Ovary (tissue), 7 donors: ENCODE measurements at regions not wholly inside any gene's neighbourhood (a gene's known extent, or its start where the extent isn't known, plus 50 kb on each side); places are given as distances from the start of the nearest gene placed in this dataset.

Source experiments
- DNase-seq, 5 donors: peaks; one replicate each; pipeline ENCODE4 v3.0.0-alpha.2; 2019 to 2020
- H3K27ac ChIP-seq, 2 donors: fragments of 200-600 bp; one replicate each; pipeline versions ENCODE4 v1.5.1 to v1.8.0; 2019 to 2022
- H3K27me3 ChIP-seq: fragments of 200-600 bp; one replicate; pipeline ENCODE4 v1.8.0; 2022
- H3K36me3 ChIP-seq: fragments of 200-600 bp; sonication (generic); one replicate; pipeline ENCODE4 v1.5.1; 2019
- H3K4me1 ChIP-seq: one replicate; pipeline ENCODE4 v1.8.1; 2013; ENCODE audit warnings: mild to moderate bottlenecking, moderate library complexity; ENCODE audit not compliant: insufficient read depth
- H3K4me3 ChIP-seq: fragments of 200-600 bp; sonication (generic); one replicate; pipeline ENCODE4 v1.5.1; 2017
- H3K9me3 ChIP-seq, 2 donors: fragments of 200-600 bp in 1 of 2; sonication (generic) in 1 of 2; one replicate each; pipeline versions ENCODE4 v1.5.1 to v1.8.1; 2013 to 2019; ENCODE audit warnings: mild to moderate bottlenecking in 1 of 2, moderate library complexity in 1 of 2
- EP300 ChIP-seq: sonication (generic); formaldehyde crosslinking; IDR thresholded peaks from one replicate; pipeline ENCODE4 v1.6.1; 2017; ENCODE audit warnings: antibody characterized with exemption
- POLR2A ChIP-seq: fragments of 450-650 bp; IDR thresholded peaks from one replicate; pipeline ENCODE4 v1.6.1; 2017; ENCODE audit warnings: antibody characterized with exemption, mild to moderate bottlenecking, moderate library complexity
- WGBS, 3 donors: extraction: QIAGEN DNeasy Blood & Tissue Kit in 1 of 3; methylation state at CpG; one replicate each; pipeline versions ENCODE4 v1.1.5 to v1.1.7; 2013 to 2017; 5-methylcytosine and 5-hydroxymethylcytosine counted together
- intact Hi-C, 4 donors: fragments of 100-400 bp; cut with DNase I; formaldehyde crosslinking; loops; one replicate each; pipeline versions ENCODE4 v1.11.0 to v1.15.1; 2022 to 2023
- TF ChIP-seq, protein P1 (sequence below), 3 donors: fragments of 450-650 bp in 2 of 3; fragments of 200-600 bp in 1 of 3; IDR thresholded peaks; one replicate each; pipeline versions ENCODE4 v1.5.1 to v1.8.0; 2016 to 2022; ENCODE audit warnings: antibody characterized with exemption in 3 of 3, mild to moderate bottlenecking in 1 of 3
- donor health status: DM: no; HTN: no; CAD: no; lungs with moderate emphysema.
- donor health status: DM: no; HTN: no; CAD: no.
- donor health status: Bipolar disorder and iron deficiency.
- donor health status: DM: no; HTN: no; CAD: no.
- donor health status: DM: yes; HTN: yes; CAD: no.

- Histone ChIP-seq H3K4me3 (no peak overlapping the region), H3K4me1 (peaks cover 8% of the 10 kb centered on the region), H3K9me3 (no peaks in the 10 kb centered on the region), H3K27me3 (no peaks in the 10 kb centered on the region), H3K36me3 (no peaks in the 10 kb centered on the region), H3K27ac (no peak overlapping the region)
- TF ChIP-seq, protein P1, sequence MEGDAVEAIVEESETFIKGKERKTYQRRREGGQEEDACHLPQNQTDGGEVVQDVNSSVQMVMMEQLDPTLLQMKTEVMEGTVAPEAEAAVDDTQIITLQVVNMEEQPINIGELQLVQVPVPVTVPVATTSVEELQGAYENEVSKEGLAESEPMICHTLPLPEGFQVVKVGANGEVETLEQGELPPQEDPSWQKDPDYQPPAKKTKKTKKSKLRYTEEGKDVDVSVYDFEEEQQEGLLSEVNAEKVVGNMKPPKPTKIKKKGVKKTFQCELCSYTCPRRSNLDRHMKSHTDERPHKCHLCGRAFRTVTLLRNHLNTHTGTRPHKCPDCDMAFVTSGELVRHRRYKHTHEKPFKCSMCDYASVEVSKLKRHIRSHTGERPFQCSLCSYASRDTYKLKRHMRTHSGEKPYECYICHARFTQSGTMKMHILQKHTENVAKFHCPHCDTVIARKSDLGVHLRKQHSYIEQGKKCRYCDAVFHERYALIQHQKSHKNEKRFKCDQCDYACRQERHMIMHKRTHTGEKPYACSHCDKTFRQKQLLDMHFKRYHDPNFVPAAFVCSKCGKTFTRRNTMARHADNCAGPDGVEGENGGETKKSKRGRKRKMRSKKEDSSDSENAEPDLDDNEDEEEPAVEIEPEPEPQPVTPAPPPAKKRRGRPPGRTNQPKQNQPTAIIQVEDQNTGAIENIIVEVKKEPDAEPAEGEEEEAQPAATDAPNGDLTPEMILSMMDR (IDR thresholded peaks at IDR 0.05) = no peak
- no peak for TF ChIP-seq POLR2A
- no peak for TF ChIP-seq EP300
- intact Hi-C loops = no loop called here
- whole genome bisulfite sequencing, 3 donors = 23 to 30% (median 28%) methylated on average over 9 of the region's 9 CpGs
- DNase-seq = peak in 1 of 5 donors; percentile 41
These were observed 298.0 kb downstream of the MAP2K4 start for GRCh38 chr17:12318571-12319266.

DNA sequence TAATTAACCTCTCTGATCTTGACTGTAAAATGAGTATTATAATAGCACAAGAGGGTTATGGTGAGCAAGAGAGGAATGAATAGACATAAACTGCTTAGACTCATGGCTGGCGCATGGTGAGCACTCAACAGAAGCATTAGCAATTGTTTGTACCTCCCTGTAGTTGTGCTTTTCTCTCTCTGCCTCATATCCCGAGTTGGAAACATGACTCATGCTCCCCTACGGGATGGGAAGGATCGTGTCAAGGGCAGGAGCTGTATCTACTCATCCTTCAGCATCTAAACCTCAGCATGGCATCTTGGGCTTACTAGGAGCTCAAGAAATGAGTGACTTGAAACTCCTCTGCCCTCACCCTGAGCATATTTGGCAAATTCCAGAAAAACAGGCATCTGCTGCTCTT, 299.6 kb downstream of the MAP2K4 start:
- DNase-seq = no peak
- no peaks in the 10 kb centered on the region for H3K27me3 ChIP-seq
- no peak overlapping the region for H3K27ac ChIP-seq
- H3K4me1 ChIP-seq = peaks cover 8% of the 10 kb centered on the region
- no peaks in the 10 kb centered on the region for H3K9me3 ChIP-seq
- intact Hi-C loops = no loop called here
- WGBS, 3 donors = 34 to 47% (median 43%) methylated on average over 4 of the region's 4 CpGs
- TF ChIP-seq EP300 (no peak), POLR2A (no peak)
- TF ChIP-seq, protein P1 (IDR thresholded peaks at IDR 0.05) = no peak
- no peaks in the 10 kb centered on the region for H3K36me3 ChIP-seq
- H3K4me3 ChIP-seq = no peak overlapping the region

DNA sequence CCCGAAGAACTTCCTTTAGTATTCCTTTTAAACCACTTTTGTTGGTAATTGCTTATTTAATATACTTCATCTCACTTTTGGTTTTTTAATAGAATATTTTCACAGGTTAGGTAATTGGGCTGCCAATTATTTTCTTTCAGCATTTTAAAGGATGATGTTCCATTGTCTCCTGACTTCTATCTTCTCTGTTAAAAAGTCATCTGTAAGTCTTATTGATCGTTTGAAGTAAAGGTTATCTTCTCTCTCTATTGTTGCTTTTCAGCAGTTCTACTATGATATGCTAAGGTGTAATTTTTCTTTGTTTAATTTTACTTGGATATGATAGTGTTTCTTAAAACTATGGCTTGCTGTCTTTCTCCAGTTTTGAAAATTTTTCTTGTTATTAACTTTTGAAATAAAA, 307.5 kb downstream of the MAP2K4 start:
- H3K36me3 ChIP-seq = no peaks in the 10 kb centered on the region
- H3K4me3 ChIP-seq = no peak overlapping the region
- no peaks in the 10 kb centered on the region for H3K9me3 ChIP-seq
- no peak for DNase-seq
- intact Hi-C loops = no loop called here
- WGBS, 3 donors = 82 to 94% (median 85%) methylated on average over 2 of the region's 2 CpGs
- no peak overlapping the region for H3K27ac ChIP-seq
- TF ChIP-seq EP300 (no peak), POLR2A (no peak)
- TF ChIP-seq, protein P1 (IDR thresholded peaks at IDR 0.05) = no peak
- no peaks in the 10 kb centered on the region for H3K4me1 ChIP-seq
- H3K27me3 ChIP-seq = no peaks in the 10 kb centered on the region

DNA sequence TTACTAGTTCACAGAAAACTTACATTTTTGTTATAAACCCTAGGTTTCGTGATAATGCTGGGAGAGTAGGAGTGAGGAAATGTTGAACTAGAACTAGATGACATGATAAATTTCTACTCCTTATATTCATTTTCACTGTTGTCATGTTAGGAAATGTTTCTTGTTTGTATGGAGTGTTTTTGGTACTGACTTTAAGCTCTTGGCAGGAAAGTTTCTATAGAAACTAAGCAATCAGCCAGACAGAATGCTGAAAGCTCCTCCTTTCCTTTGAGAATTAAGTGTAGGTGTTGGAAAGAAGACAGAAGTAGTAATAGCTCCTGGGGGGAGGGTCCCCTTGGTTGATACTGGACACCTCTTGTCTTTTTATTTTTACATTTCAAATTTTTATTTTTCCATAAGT, 309.8 kb downstream of the MAP2K4 start:
- Histone ChIP-seq H3K27me3 (no peaks in the 10 kb centered on the region), H3K4me3 (no peak overlapping the region), H3K27ac (no peak overlapping the region), H3K9me3 (no peaks in the 10 kb centered on the region), H3K4me1 (no peaks in the 10 kb centered on the region), H3K36me3 (no peaks in the 10 kb centered on the region)
- DNase-seq = no peak
- intact Hi-C loops = no loop called here
- 80 to 85% (median 82%) methylated on average over 1 of the region's 1 CpG for WGBS, 3 donors
- TF ChIP-seq, protein P1 (IDR thresholded peaks at IDR 0.05) = no peak
